ENCODE measurements at regions not wholly inside any gene's neighbourhood (a gene's known extent, or its start where the extent isn't known, plus 50 kb on each side); places are given as distances from the start of the nearest gene placed in this dataset.

DNA sequence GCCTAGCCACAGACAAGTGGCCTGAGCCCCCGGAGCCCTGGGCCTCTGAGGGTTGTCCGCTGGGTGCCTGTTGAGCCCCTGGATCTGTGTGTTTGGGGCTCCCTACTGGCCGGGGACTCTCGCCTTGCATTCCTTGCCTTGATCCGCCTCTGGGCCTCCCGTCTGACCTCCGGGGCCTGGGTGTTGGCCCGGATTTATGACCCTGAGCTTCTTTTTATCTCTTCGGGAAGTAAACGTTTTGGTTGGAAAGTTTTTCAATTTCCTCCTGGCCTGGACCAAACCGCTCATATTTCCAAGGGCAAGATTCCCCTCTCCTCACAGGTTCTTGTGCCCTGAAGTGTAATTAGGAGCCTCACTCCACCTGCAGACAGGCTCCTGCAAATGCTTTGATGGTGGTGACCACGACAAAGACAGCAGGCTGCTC lies 69.3 kb upstream of the EGFLAM start:
- H3K27me3 ChIP-seq (ENCODE audit: control insufficient read depth, insufficient read depth, low read length) = peaks cover 37% of the 10 kb centered on the region
- no peak overlapping the region for H2BK120ac ChIP-seq (ENCODE audit: low read depth, low read length)
- POLR2A ChIA-PET (ENCODE audit: unreplicated experiment) = no interaction called here
- H3K9ac ChIP-seq (ENCODE audit: low read depth, low read length) = no peak overlapping the region
- 20% methylated on average over 1 of the region's 12 CpGs; no CpG with 5 or more reads in 1 of the 2 experiments for WGBS, 2 experiments (ENCODE audit: extremely low coverage in 2 of 2, insufficient read length in 1 of 2)
- dilution Hi-C loops (cut with HindIII; ENCODE audit: low sequenced_read_pairs, unreplicated experiment) = loop anchor here (25.0 kb wide), 1 partner anchor 777 kb away; no protein-coding TSS in a partner anchor
- H2AK5ac ChIP-seq (ENCODE audit: low read depth, low read length) = no peak overlapping the region
- DNase-seq (no peak), ATAC-seq (ENCODE audit: low read depth) (no peak)
- H2AK9ac ChIP-seq (replicated peaks; ENCODE audit: low read depth, low read length, poor library complexity) = no peak overlapping the region
- H3K79me1 ChIP-seq (ENCODE audit: low read depth in 1 of 2, low read length in 2 of 2) = no peaks in the 10 kb centered on the region
- H3K18ac ChIP-seq (ENCODE audit: low read depth, low read length) = no peak overlapping the region
- TF ChIP-seq MAFK (IDR thresholded peaks at IDR 0.05; ENCODE audit: low read depth, low read length) (no peak), CHD1 (IDR thresholded peaks at IDR 0.05; ENCODE audit: low read depth, low read length) (no peak), BHLHE40 (IDR thresholded peaks at IDR 0.05; ENCODE audit: low read depth, low read length) (no peak), NFE2L2 (IDR thresholded peaks at IDR 0.05; ENCODE audit: low read depth, low read length) (no peak), MAZ (IDR thresholded peaks at IDR 0.05; ENCODE audit: borderline replicate concordance, low read depth, low read length) (no peak), SMC3 (IDR thresholded peaks at IDR 0.05; ENCODE audit: low read depth, low read length) (no peak), POLR2A (IDR thresholded peaks at IDR 0.05; ENCODE audit: low read depth, low read length) (no peak), MXI1 (IDR thresholded peaks at IDR 0.05; ENCODE audit: borderline replicate concordance, low read depth, low read length) (no peak), FOS (IDR thresholded peaks at IDR 0.05; ENCODE audit: low read depth, low read length) (no peak), RCOR1 (IDR thresholded peaks at IDR 0.05; ENCODE audit: insufficient replicate concordance, low read length) (no peak), CEBPB (IDR thresholded peaks at IDR 0.05; ENCODE audit: low read depth, low read length) (no peak), RAD21 (IDR thresholded peaks at IDR 0.05; ENCODE audit: low read length) (no peak), RFX5 (IDR thresholded peaks at IDR 0.05; ENCODE audit: low read depth, low read length) (no peak)
- TF ChIP-seq, protein P1, sequence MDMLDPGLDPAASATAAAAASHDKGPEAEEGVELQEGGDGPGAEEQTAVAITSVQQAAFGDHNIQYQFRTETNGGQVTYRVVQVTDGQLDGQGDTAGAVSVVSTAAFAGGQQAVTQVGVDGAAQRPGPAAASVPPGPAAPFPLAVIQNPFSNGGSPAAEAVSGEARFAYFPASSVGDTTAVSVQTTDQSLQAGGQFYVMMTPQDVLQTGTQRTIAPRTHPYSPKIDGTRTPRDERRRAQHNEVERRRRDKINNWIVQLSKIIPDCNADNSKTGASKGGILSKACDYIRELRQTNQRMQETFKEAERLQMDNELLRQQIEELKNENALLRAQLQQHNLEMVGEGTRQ (IDR thresholded peaks at IDR 0.05; ENCODE audit: low read depth, low read length) = no peak
- TF ChIP-seq, protein P2, sequence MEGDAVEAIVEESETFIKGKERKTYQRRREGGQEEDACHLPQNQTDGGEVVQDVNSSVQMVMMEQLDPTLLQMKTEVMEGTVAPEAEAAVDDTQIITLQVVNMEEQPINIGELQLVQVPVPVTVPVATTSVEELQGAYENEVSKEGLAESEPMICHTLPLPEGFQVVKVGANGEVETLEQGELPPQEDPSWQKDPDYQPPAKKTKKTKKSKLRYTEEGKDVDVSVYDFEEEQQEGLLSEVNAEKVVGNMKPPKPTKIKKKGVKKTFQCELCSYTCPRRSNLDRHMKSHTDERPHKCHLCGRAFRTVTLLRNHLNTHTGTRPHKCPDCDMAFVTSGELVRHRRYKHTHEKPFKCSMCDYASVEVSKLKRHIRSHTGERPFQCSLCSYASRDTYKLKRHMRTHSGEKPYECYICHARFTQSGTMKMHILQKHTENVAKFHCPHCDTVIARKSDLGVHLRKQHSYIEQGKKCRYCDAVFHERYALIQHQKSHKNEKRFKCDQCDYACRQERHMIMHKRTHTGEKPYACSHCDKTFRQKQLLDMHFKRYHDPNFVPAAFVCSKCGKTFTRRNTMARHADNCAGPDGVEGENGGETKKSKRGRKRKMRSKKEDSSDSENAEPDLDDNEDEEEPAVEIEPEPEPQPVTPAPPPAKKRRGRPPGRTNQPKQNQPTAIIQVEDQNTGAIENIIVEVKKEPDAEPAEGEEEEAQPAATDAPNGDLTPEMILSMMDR (conservative IDR thresholded peaks at IDR 0.05; ENCODE audit: low read depth, low read length) = no peak
- TF ChIP-seq, protein P3, sequence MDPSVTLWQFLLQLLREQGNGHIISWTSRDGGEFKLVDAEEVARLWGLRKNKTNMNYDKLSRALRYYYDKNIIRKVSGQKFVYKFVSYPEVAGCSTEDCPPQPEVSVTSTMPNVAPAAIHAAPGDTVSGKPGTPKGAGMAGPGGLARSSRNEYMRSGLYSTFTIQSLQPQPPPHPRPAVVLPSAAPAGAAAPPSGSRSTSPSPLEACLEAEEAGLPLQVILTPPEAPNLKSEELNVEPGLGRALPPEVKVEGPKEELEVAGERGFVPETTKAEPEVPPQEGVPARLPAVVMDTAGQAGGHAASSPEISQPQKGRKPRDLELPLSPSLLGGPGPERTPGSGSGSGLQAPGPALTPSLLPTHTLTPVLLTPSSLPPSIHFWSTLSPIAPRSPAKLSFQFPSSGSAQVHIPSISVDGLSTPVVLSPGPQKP (IDR thresholded peaks at IDR 0.05; ENCODE audit: borderline replicate concordance, low read depth, low read length) = no peak
- no peaks in the 10 kb centered on the region for H3K9me3 ChIP-seq (ENCODE audit: control insufficient read depth, insufficient read depth, low read length)
- H4K91ac ChIP-seq (ENCODE audit: insufficient read depth, low read depth, low read length) = no peak overlapping the region
- no peak overlapping the region for H4K5ac ChIP-seq (ENCODE audit: low read depth, low read length)
- in situ Hi-C loops (cut with MboI; ENCODE audit: low sequenced_read_pairs) = no loop called here
- intact Hi-C loops (cut with micrococcal nuclease) = no loop called here
- no peak overlapping the region for H3K14ac ChIP-seq (replicated peaks; ENCODE audit: low read depth, low read length)
- H3K27ac ChIP-seq (ENCODE audit: insufficient read depth, low read length) = no peak overlapping the region
- BruUV-seq (replicated peaks) = no TSS peak
- no peaks in the 10 kb centered on the region for H3K36me3 ChIP-seq (ENCODE audit: control insufficient read depth, insufficient read depth, low read length)
- no peak overlapping the region for H3K4me2 ChIP-seq (ENCODE audit: low read depth, low read length)
- no peaks in the 10 kb centered on the region for H4K20me1 ChIP-seq (ENCODE audit: insufficient read depth, low read length)
- no peak overlapping the region for H2BK20ac ChIP-seq (ENCODE audit: low read depth, low read length)
- H2BK15ac ChIP-seq (ENCODE audit: low read depth, low read length) = no peak overlapping the region
- H2AFZ ChIP-seq (replicated peaks; ENCODE audit: low read length, poor library complexity) = no peak overlapping the region
- H3K9me1 ChIP-seq (ENCODE audit: insufficient read depth, low read length) = no peaks in the 10 kb centered on the region
- H4K8ac ChIP-seq (ENCODE audit: low read depth in 2 of 2, low read length in 2 of 2) = no peak overlapping the region
- H3K56ac ChIP-seq (ENCODE audit: extremely low read depth, insufficient read depth, low read length) = no peak overlapping the region
- CTCF ChIA-PET = no interaction called here
- H2BK5ac ChIP-seq (ENCODE audit: low read depth, low read length, poor library complexity, severe bottlenecking) = no peak overlapping the region
- H3K23ac ChIP-seq (ENCODE audit: low read depth, low read length) = no peak overlapping the region
- no peak overlapping the region for H3K4ac ChIP-seq (ENCODE audit: low read depth, low read length)
- H3K4me3 ChIP-seq (ENCODE audit: insufficient read depth, low read depth, low read length) = no peak overlapping the region
- no peaks in the 10 kb centered on the region for H3K4me1 ChIP-seq (ENCODE audit: control insufficient read depth, insufficient read depth, low read length)
